ENCODE measurements at regions not wholly inside any gene's neighbourhood (a gene's known extent, or its start where the extent isn't known, plus 50 kb on each side); places are given as distances from the start of the nearest gene placed in this dataset.

DNA sequence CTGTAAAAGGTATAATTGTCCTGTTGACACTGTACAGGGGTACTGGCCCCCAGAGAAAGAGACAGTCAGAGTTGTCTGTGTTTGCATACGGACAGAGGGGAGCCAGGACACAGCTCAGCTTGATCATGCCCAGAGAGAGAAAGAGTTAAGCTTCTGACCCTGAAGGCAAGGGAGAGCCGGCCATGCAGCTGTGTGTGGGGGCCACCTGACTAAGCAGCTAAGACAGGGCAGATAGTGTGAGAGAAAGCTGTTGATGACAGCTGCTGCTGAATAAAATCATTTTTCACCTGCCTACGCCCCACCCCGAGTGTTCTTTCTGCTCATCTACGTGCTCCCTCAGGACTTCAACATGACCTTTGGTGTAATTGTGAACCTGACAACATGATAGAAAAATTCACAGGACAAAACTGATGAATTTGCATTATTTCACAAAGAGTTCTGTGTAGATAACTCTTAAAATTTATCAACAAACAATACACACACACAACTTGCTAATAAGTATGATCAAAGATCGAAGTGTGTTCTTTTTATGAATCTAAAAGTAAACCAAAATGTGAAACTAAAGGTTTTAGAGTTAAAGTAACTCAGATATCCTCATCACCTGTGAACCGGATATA is 1294.3 kb upstream of the ATXN8OS start:
- DNase-seq (no peak), ATAC-seq (no peak)
- H3K27ac ChIP-seq = no peak overlapping the region
- no peaks in the 10 kb centered on the region for H3K27me3 ChIP-seq
- no peaks in the 10 kb centered on the region for H3K9me3 ChIP-seq
- no peaks in the 10 kb centered on the region for H3K36me3 ChIP-seq
- intact Hi-C loops (cut with DNase I) = no loop called here
- TF ChIP-seq, protein P1, sequence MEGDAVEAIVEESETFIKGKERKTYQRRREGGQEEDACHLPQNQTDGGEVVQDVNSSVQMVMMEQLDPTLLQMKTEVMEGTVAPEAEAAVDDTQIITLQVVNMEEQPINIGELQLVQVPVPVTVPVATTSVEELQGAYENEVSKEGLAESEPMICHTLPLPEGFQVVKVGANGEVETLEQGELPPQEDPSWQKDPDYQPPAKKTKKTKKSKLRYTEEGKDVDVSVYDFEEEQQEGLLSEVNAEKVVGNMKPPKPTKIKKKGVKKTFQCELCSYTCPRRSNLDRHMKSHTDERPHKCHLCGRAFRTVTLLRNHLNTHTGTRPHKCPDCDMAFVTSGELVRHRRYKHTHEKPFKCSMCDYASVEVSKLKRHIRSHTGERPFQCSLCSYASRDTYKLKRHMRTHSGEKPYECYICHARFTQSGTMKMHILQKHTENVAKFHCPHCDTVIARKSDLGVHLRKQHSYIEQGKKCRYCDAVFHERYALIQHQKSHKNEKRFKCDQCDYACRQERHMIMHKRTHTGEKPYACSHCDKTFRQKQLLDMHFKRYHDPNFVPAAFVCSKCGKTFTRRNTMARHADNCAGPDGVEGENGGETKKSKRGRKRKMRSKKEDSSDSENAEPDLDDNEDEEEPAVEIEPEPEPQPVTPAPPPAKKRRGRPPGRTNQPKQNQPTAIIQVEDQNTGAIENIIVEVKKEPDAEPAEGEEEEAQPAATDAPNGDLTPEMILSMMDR (IDR thresholded peaks at IDR 0.05) = no peak
- no peaks in the 10 kb centered on the region for H3K4me1 ChIP-seq
- no peak overlapping the region for H3K4me3 ChIP-seq

DNA sequence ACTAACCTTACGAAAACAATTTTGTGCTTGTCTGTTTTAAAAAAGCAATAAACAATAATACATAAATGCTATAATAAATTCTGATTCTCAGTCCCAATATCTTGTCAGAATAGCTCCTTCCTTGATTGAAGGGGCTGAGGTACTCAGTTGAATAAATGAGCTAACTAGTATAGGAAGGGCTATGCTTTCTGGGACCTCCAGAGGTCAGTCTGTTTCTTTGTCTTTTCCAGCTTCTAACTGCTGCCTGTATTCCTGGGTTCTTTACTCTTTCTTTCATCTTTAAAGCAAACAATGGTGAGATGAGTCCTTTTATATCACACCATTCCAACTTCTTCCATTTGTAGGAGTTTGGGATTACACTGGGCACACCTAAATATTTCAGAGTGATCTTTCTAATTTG is 1297.0 kb upstream of the ATXN8OS start:
- H3K4me1 ChIP-seq = no peaks in the 10 kb centered on the region
- H3K27ac ChIP-seq = no peak overlapping the region
- no peak for ATAC-seq
- intact Hi-C loops (cut with DNase I) = no loop called here
- H3K4me3 ChIP-seq = no peak overlapping the region
- no peaks in the 10 kb centered on the region for H3K36me3 ChIP-seq
- H3K27me3 ChIP-seq = no peaks in the 10 kb centered on the region
- no peaks in the 10 kb centered on the region for H3K9me3 ChIP-seq
- TF ChIP-seq, protein P1 (IDR thresholded peaks at IDR 0.05) = no peak
- DNase-seq = no peak

DNA sequence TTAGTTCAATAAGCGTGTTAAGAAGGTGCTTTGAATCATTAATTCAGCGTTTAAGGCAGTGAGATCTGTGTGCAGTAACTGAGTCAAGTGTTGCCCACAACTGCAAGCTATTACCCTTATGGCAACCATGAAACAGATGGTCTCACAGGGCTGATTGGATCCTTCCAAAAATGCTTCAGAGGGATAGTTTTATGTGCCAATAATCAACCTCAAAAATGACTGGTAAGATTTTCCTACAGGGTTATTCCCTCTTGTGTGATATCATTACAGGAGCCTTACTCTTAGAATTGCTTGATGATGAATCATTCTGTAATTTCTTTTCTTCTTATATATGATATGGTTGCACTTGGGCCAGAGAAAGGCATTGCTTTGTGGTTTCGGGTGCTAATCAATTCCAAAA is 1299.2 kb upstream of the ATXN8OS start:
- no peak overlapping the region for H3K4me3 ChIP-seq
- ATAC-seq = no peak
- H3K27me3 ChIP-seq = no peaks in the 10 kb centered on the region
- intact Hi-C loops (cut with DNase I) = no loop called here
- no peaks in the 10 kb centered on the region for H3K4me1 ChIP-seq
- H3K9me3 ChIP-seq = no peaks in the 10 kb centered on the region
- H3K36me3 ChIP-seq = no peaks in the 10 kb centered on the region
- TF ChIP-seq, protein P1 (IDR thresholded peaks at IDR 0.05) = no peak
- no peak overlapping the region for H3K27ac ChIP-seq
- no peak for DNase-seq

DNA sequence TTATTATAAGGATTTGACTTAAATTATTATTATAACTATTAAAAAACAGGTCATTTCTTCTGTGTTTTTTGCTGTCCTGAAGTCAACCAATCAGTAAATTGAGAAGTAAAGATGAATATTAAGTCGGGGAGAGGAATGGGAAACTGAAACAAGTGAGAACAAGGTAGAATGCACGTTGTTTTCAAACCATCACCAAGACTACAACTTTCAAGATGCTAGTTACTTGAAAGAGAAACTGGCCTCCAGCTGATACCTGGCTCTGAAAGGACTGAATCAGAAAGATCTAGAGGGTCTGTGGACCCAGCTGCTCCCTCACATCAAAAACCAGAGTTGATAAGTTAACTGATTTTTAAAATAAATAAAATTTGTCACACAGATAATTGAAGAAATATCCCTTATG is 1301.5 kb upstream of the ATXN8OS start:
- no peak for ATAC-seq
- TF ChIP-seq, protein P1 (IDR thresholded peaks at IDR 0.05) = no peak
- H3K27ac ChIP-seq = no peak overlapping the region

DNA sequence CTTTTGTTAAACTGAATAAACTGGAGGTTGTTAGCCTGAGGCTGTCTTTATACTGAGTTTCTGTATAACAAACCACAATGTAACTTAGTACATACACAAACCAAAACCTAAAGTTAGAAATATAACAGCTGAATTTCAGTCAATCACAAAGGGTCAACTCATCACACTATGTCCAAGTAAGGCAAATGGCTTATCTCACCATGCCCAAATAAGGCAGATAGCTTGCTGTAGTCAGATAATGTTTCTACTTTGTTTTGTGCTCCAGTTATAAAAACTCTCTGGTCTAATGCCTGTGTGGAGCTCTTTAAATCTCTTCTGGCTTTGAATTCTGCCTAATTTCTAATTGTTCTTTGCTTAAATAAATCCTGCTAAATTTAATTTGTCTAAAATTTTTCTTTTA is 1323.4 kb upstream of the ATXN8OS start:
- no peak for ATAC-seq

More for the DNA sequence above, 1301.5 kb upstream of the ATXN8OS start:
- no peak overlapping the region for H3K4me3 ChIP-seq
- H3K36me3 ChIP-seq = no peaks in the 10 kb centered on the region
- no peaks in the 10 kb centered on the region for H3K9me3 ChIP-seq
- intact Hi-C loops (cut with DNase I) = no loop called here
- no peaks in the 10 kb centered on the region for H3K4me1 ChIP-seq
- H3K27me3 ChIP-seq = no peaks in the 10 kb centered on the region
- DNase-seq = no peak

More for the DNA sequence above, 1323.4 kb upstream of the ATXN8OS start:
- TF ChIP-seq, protein P1 (IDR thresholded peaks at IDR 0.05) = no peak
- H3K27ac ChIP-seq = no peak overlapping the region
- intact Hi-C loops (cut with DNase I) = no loop called here
- no peak overlapping the region for H3K4me3 ChIP-seq
- H3K36me3 ChIP-seq = no peaks in the 10 kb centered on the region
- no peak for DNase-seq
- H3K4me1 ChIP-seq = no peaks in the 10 kb centered on the region
- H3K27me3 ChIP-seq = no peaks in the 10 kb centered on the region
- H3K9me3 ChIP-seq = no peaks in the 10 kb centered on the region
